ENCODE measurements at regions not wholly inside any gene's neighbourhood (a gene's known extent, or its start where the extent isn't known, plus 50 kb on each side); places are given as distances from the start of the nearest gene placed in this dataset.

GRCh38 chr18:44589693-44590355 lies 90.9 kb upstream of the SETBP1 start:
- intact Hi-C loops (cut with DNase I; ENCODE audit: low total_unique reads) = no loop called here
- 36% methylated on average over 3 of the region's 3 CpGs for WGBS, 2 donors
- DNase-seq (ENCODE audit: low spot score in 2 of 2) = no peak
- TF ChIP-seq CTCF (IDR thresholded peaks at IDR 0.05) (no peak), POLR2A (IDR thresholded peaks at IDR 0.05) (no peak)
- H3K4me3 ChIP-seq (ENCODE audit: low read depth, poor library complexity, severe bottlenecking) = no peak overlapping the region

- no peak overlapping the region for H3K4me3 ChIP-seq (ENCODE audit: low read depth, poor library complexity, severe bottlenecking)
- WGBS, 2 donors = 50 to 78% methylated on average over 1 of the region's 1 CpG
- no peak for DNase-seq (ENCODE audit: low spot score in 2 of 2)
- intact Hi-C loops (cut with DNase I; ENCODE audit: low total_unique reads) = no loop called here
- TF ChIP-seq POLR2A (IDR thresholded peaks at IDR 0.05) (no peak), CTCF (IDR thresholded peaks at IDR 0.05) (no peak)
These were observed 89.6 kb upstream of the SETBP1 start for GRCh38 chr18:44590956-44591670.

GRCh38 chr18:44592639-44593038 lies 88.0 kb upstream of the SETBP1 start:
- no peak overlapping the region for H3K4me3 ChIP-seq (ENCODE audit: low read depth, poor library complexity, severe bottlenecking)
- intact Hi-C loops (cut with DNase I; ENCODE audit: low total_unique reads) = no loop called here
- no peak for TF ChIP-seq POLR2A (IDR thresholded peaks at IDR 0.05)
- TF ChIP-seq CTCF (IDR thresholded peaks at IDR 0.05) = no peak
- 62 to 72% methylated on average over 2 of the region's 2 CpGs for WGBS, 2 donors
- DNase-seq (ENCODE audit: low spot score in 2 of 2) = no peak

GRCh38 chr18:44594799-44595467 lies 85.8 kb upstream of the SETBP1 start:
- intact Hi-C loops (cut with DNase I; ENCODE audit: low total_unique reads) = no loop called here
- no peak for DNase-seq (ENCODE audit: low spot score in 2 of 2)
- WGBS, 2 donors = 60 to 62% methylated on average over 3 of the region's 3 CpGs
- H3K4me3 ChIP-seq (ENCODE audit: low read depth, poor library complexity, severe bottlenecking) = no peak overlapping the region
- no peak for TF ChIP-seq POLR2A (IDR thresholded peaks at IDR 0.05)
- no peak for TF ChIP-seq CTCF (IDR thresholded peaks at IDR 0.05)

- no peak overlapping the region for H3K4me3 ChIP-seq (ENCODE audit: low read depth, poor library complexity, severe bottlenecking)
- no peak for DNase-seq (ENCODE audit: low spot score in 2 of 2)
- TF ChIP-seq POLR2A (IDR thresholded peaks at IDR 0.05) (no peak), CTCF (IDR thresholded peaks at IDR 0.05) (no peak)
- WGBS, 2 donors = 87 to 89% methylated on average over 3 of the region's 3 CpGs
- intact Hi-C loops (cut with DNase I; ENCODE audit: low total_unique reads) = no loop called here
These were observed 82.9 kb upstream of the SETBP1 start for GRCh38 chr18:44597797-44598196.
